Stimulated activated CD8-positive, alpha-beta memory T cell treated with anti-CD3 and anti-CD28 coated beads, Interleukin-12 subunit alpha, Interleukin-12 subunit beta, amount 100 ng/mL, for 1 hour (primary cell): ENCODE measurements at regions not wholly inside any gene's neighbourhood (a gene's known extent, or its start where the extent isn't known, plus 50 kb on each side); places are given as distances from the start of the nearest gene placed in this dataset.

Experiments
- DNase-seq: peaks from one replicate; pipeline ENCODE4 v3.0.0-alpha.2; 2020; ENCODE audit warnings: low read depth

DNA sequence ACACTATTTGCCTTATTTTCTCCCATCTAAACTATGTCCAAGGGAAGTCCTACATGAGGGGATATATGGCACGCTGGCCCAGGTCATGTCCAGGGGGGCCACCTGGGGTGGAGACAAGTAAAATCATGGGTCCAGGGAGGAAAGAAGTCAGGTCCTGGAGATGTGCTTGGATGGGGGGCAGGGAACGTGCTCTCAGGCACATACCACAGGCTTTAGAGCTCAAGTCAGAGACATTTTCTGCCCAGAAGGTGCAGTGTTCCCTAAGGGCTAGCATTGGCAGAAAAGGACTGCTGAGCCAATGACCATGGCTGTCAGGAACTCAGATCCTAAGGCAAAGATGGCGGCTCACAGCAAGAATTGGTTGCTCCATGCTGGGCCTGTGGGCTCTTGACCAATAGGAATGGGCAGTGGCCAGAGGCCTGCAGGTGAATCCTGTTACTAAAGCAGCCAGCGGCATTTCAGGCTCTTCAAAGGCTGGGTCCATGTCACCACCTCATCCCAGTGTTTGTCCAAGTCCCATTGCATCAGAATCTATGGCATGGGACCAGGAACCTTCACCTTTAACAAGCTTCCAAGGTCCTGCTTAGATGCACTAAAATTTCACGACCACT is 175.0 kb downstream of the RPLP1 start:
- no peak for DNase-seq

DNA sequence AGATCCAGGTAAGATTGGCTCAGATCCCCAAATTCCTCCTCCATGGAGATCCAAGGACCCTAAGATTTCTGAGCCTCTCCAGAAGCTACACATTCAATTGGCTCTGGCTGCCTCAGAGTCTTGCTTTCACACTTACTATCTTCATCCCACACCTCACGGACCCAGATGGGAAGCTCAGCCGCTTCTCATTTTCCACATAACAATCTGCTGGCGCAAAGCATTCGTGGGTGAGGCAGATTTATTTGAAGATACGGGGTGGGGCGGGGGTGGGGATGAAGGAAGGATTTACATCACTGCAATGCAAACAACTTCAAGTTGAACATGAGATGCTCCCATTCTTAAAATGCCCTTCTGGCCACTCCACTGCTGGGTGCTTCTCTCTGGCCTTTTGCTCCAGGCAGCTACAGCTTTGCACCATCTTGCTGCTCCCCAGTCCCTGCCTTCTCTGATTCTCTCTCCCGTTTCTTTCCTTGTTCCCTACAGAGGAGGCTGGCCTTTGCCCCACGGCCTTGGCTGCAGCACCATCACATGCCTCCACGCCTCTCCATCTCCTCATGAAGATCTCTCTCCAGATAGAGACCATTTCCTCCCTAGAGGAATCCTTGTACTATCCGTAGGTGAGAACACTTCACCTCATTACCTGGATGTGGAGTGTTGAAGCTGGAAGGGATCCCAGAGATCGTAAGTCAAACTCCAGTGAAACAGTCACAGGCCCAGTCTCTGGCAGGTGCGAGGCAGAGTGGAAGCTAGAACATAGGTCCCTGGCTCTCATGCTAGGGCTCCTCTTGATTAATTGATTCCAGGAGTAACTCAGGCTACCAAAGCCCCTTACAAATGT is 175.9 kb downstream of the RPLP1 start:
- no peak for DNase-seq

DNA sequence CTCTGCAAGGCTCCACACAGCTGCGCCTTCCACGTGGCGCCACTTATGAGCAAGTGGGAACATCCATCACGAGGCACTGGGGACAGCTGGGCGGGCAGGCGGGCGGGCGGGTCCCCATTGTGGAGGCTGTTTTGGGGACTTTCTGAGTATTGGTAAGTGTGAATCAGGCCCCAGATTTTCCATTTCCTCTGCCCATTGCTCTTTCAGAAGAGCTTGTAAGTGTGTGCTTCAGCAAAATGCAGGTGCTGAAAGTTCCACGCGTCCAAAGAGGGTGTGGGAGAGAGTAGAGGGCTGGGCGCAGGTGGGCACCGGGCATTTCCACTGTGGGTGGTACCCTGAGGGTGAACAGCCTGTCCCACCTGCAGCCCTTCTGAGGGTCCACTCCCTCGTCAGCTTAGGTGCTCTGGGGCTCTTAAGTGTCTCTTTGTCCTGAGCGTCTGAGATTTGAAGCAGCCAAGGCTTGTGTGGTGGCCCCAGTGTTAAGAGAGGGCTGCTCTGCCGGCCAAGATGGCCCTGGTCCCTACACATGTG is 177.1 kb downstream of the RPLP1 start:
- DNase-seq, result no peak

DNA sequence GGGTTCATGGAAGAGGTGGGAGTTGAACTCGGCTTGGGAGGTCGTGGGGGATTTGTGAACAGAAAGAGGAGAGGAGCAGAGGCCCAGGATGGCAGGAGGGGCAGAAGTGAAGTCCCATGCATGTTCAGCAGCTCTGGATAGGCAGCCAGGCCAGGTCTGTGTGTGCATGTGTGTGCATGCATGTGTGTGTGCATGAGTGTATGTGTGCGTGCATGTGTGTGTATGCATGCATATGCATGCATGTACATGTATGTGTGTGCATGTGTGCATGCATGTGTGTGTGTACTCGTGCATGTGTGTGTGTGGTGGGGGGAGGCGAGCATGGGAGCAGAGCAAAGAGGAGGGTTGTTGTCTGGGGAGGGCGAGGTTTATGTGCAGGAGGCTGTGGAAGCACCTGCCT is 178.4 kb downstream of the RPLP1 start:
- no peak for DNase-seq

DNA sequence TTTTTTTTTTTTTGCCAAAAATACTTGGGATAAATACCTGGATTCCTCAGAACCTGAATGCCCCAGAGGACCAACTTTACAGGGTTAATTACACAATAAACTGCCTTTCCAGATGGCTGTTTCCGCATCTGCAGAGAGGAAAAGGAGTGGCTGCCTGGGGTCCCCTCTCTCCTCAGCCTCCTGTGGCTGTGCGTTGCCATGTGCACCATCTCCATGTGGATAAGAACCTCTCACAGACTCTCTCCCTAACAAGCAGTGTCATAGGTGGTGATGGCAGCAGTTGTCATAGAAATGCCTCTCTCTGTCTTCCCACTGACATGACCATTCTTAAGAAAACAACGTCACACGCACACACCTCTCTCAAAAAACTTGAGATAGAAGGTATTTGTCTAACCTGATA is 179.4 kb downstream of the RPLP1 start:
- no peak for DNase-seq

DNA sequence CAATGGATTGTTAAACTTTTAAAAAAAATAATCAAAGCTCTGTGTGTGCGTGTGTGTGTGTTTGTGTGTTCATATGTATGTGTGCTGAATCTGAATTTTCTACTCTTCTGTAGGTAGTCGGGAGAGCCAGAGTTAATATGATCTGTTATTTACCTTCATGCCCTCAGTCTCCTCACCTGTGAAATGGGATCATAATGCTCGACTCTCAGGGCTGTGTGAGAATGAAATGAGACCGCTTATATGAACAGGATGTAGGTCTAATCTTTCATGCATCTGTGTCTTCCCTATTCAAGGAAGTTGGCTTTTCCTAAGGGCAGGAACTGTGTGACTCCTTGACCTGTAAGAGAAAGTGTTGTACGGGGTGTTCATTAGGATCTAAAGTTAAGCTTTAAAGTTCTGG is 182.2 kb downstream of the RPLP1 start:
- no peak for DNase-seq

DNA sequence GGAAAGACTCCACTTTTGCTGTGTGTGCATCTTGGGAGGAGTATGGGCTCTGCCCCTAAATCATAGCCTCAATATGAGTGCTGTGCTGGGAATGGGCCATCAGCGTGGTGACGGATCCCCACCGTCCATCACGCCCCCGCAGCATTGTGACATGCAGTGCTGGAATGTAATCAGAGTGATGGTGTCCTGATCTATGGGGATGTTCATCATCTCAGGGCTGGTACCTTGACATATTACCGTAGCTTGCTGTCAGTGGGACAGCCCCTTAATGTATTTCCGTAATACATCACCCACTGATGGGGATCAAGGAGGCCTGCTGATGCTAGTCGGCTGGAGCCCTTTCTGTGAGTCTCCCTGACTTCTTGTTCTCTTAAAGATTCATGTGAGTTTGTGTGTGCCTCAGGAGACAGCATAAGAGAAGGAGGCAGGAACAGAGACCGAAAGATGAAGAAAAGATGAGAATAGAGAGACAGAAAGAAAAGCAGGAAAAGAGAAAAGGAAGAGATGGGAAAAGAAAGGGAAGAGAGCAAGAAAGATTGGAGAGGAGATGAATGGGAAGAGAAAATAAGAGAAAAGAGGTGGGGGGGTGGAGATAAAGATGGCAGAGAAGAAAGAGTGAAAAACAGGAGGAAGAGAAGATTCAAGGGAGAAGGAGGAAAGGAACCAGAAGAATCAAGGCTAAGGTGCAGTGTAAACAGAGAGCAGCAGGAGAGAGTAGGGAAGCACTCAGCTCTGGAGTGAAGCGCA is 183.7 kb downstream of the RPLP1 start:
- no peak for DNase-seq

DNA sequence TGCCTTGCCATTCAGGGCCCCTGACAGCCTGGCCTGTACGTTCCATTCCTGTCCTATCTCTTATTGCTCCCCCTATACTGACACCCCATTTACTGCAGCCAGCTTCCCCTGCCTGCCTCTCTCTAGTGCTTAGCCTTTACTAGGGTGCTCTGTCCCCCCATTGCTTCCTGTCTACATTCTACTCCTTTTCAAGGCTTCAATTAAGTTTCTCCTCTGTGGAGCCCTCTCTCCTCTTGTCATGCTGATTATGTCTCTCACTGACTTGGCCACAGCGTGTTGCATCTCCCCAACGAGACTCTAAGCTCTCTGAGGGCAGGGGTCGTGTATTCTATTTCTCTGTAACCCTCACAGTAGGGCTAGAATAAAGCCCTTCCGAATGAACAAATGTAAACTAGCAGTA is 185.2 kb downstream of the RPLP1 start:
- DNase-seq, result no peak

DNA sequence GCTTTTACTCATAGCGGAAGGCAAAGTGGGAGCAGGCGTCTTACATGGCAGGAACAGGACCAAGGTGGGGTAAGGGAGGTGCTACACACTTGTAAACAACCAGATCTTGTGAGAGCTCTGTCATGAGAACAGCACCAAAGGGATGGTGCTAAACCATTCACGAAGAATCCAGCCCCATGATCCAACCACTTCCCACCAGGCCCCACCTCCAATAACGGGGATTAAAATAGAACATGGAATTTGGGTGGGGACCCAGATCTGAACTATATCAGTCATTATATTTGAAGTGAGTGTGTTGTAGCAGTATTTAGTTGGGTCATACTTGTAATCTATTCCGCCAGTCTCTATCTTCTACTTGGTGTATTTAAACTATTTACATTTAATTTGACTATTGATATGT is 190.9 kb downstream of the RPLP1 start:
- no peak for DNase-seq

DNA sequence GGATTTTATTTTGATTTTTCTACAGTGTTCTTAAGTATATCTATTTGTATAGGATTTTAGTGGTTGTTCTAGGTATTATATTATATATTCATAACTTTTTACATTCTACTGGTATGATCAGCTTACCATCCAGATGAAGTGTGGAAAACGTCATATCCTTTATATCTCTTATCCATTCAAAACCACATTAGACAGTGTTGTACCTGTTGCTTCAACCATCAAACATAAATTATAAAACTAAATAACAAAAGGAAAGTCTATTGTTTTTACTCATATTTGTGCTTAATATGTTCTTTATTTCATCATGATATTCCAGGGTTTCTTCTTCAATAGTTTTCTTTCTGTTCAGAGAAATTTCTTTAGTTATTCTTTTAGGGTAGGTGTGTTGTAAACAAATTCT is 191.4 kb downstream of the RPLP1 start:
- no peak for DNase-seq

DNA sequence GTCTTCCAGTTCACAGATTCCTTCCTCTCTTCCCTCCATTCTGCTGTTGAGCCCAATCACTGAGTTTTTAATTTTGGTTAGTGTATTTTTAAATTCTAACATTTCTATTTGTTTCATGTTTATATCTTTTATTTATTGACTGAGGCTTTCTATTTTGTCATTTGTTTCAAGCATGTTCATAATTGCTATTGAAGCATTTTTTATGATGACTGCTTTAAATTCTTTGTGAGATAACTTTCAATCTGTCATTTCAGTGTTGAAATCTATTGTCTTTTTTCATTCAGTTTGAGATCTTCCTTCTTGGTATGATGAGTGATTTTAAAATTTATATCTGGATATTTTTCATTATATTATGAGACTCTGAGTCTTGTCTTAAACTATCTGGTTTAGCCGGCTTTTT is 192.3 kb downstream of the RPLP1 start:
- no peak for DNase-seq

DNA sequence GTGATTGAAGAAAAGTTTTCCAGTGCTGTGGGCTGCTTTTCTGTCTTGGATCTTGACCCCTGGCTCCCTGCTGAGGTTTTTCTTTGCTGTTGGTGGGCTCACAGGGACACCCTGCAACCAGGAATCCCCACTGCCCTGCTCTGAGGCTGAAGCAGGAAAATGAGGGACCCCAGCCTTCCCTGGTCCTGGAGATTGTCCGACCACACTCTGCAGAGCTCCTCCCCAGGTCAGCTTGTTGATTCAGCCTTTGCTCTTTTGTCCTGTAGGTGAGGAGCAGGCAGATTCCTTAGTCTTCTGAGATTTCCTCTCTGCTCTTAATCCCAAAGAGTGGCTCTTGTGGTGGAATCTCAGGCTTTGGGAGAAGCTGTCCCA is 194.5 kb downstream of the RPLP1 start:
- no peak for DNase-seq

DNA sequence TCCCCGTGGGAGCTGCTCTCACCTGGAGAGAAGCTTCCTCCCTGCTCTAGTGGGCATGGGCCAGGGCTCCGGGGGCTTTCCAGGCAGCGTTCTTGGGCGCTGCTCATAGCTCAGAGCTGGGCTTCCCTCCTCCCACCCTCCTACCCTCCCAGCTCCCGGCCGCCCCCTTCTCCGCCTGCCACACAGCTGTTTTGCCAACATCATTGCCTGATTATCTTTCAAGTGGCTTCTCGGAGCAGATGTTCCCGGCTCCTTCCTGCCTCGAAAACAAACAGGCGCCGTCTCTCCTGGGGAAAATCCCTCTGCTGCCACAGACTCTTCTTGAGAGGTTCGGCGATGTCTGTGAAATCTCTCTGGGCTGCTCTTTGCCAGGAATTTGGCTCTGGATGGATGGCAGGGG is 195.6 kb downstream of the RPLP1 start:
- no peak for DNase-seq

DNA sequence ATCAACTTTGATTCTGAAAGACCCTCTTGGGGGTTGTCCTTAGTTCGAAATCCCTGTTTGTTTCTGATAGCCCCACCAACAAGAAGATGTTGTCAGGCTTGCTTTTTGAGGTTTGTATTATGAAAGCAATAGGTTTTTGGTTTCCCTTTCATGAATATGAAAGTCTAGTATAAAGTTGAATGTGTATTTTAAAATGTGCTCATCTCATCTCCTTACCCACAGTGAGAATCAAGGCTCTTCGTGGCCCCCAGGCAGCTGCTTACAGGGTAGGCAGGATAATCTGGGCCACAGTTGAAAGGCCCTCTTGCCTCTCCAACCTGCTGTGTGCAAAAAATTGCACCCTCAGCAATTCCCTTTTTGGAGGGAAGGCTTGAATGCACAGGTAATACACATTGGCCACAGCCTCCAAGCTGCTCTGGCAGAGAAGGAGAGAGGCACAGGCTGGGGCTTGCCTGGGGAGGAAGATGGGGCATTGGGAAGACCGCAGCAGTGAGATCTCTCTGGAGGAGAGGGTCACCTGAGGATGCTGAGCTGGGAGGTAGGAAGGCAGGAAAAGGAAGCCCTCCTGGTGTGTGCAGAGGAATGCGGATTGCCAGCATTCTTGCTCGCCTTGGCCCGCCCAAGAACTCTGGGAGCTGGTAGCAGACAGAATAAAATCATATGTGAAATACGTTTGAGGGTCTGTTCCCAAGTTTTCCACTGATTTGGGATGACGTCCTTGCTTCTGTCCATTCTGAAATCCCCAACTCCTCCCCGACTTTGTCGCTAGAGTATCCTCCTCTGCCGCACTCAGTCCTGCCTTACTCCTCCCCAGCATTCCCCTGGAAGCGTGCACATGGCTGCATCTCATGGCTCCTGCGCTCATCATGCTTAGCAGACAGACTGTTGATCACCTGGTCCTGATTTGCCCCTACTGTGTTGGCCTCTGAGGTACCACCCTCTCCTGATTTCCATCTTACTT is 196.4 kb downstream of the RPLP1 start:
- no peak for DNase-seq

DNA sequence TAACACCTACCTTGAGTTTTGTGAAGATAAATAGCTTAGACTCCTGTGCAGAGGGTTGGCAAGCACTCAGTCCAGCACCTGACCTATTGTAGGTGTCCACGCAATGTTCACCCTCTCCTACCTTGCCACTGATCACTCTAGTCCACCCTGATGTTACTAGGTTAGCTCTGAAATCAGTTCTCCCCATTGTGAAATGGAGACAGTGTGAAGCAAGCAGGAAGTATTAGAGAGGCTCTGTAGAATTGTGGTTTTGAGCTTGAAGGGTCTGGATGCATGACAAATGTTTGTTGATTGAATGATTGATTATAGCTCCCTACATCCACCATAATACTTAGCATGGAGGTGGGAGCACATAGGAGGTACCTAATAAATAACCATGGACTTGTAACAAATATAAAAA is 199.7 kb downstream of the RPLP1 start:
- DNase-seq, result no peak

DNA sequence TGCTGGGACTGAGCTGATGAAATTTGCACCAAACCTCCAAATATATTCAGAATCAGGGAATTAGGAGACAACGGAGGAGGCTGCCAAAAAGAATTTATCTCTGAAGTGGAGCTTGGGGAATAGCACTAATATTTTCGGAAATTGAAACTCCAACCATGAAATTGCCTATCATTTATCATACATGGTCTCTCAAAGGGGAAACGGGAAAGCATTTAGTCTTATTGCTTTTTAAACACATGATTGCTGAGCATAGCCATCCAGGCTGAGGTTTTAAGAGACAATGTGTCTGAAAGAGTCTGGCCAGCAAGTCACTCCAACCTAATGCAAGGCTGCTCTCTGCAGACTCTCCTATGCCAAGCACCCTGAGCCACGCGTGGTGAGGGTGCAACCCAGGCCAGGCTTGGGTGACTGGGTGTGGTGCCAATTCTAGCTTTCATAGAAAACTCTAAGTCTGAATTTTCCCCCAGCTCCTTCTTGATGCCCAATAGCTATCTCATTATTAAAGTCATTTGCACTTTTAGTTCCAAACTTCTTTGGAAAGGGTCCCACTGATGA is 200.2 kb downstream of the RPLP1 start:
- no peak for DNase-seq

DNA sequence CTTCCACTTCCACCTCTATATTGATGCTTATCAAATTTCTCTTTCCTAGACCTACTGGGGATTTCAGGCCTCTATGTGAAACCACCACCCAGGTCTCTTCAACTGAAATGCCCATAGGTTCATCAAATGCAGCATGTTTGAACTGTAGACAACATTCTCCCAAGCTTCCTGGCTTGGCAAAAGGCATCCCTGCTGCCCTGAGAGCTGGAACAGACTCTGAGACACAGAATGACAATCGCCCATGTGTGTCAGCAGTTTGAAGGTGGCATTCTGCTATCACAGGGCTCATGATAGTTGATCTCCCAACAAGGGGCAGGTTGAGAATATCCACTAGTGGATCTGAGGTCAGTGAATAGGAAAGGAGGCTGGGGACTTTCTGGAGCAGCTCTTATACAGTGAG is 200.7 kb downstream of the RPLP1 start:
- DNase-seq, result no peak

DNA sequence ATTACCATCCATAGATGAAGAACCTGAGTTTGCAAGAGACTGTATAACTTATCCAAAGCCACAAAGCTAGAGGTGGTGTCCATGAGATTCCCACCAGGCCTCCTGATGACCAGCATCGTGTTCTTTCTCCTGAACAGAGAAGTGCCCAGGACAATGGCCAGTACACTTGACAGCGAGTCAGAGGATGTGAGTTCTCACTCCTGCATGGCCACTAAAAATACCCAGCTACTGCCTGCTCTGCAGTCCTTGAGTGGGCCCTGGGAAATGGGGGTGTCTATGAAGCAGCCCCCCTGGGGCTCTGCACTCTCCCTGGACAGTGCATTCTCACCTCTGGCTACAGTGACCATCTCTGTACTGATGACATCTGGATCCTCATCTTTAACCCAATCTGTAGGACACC is 201.2 kb downstream of the RPLP1 start:
- no peak for DNase-seq

DNA sequence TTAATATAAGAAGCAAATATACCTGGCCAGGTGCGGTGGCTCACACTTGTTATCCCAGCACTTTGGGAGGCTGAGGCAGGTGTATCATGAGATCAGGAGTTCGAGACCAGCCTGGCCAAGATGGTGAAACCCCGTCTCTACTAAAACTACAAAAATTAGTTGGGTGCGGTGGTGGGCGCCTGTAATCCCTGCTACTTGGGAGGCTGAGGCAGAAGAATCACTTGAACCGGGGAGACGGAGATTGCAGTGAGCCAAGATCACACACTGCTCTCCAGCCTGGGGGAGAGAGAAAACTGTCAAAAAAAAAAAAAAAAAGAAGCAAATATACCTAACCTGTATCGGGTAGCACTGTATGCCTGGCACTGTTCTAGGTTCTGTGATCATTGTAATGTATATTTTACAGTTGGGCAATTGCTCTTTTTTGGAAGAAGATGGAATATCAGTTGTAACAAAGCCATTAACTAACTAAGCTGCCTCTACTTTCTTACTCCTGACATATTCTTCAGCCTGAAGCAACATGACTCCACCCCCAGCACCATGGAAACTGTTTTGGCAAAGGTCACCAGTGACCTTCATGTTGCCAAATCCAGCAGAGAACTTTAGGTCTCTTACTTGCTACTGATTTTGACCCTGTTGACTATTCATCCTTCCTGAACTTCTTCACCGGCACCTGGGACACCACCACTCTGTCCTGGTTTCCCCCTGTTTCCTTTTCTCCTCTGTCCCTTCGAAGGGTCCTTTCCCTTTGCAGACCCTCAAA is 203.8 kb downstream of the RPLP1 start:
- DNase-seq, result no peak

DNA sequence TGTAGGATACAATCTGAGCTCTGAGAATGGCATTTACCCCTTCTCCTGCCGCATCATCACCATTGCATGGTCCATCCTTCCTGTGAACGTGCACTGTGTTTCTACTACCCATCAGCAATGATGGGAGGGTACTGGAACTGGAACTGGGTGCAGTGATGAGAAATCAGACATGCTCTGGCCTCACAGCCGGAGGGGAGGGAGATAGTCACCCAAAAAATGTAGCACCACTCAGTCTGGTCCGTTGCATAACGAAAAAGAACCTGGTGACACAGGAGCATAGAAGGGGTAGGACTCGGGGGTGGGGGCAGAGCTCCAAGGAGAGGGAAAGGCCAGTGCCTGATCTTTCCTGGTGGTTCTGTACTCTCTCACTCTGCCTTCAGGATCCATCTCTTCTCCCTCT is 205.0 kb downstream of the RPLP1 start:
- DNase-seq, result no peak

DNA sequence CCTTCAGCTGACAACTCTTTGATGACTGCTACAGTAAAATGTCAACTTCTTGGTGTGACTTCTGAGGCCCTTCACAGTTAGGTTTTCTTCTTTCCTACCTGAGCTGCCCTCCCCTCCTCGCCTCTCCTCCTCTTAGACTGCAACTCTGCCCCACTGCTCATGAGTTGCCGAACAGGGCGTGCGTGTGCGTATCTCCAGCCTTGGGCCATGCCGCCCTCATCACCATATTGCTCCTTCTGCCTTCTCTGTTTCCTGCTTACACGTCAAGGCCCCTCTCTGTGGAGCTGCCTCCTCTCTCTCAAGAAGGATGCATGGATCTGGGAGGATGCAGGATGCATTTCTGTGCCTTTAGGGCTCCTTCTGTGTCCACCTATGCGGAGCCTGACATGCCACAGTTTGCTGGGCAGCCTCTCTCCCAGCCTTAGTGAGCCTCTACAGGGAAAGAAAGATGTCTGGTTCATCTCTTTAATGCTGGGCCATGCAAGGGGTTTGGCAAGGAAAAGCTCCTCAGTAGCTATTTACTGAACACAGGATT is 205.9 kb downstream of the RPLP1 start:
- DNase-seq, result no peak
